H1 (cell line): ENCODE measurements at regions not wholly inside any gene's neighbourhood (a gene's known extent, or its start where the extent isn't known, plus 50 kb on each side); places are given as distances from the start of the nearest gene placed in this dataset.

Source experiments
- CTCF ChIA-PET: fragments of 300-600 bp; sonication (Branson Sonifier 250); formaldehyde crosslinking; loops from one replicate; lab custom pipeline; 2021; ENCODE audit not compliant: partially characterized antibody; lab: Charles Lee
- POLR2A ChIA-PET: fragments of 300-600 bp; sonication (Branson Sonifier 250); formaldehyde crosslinking; loops from one replicate; lab custom pipeline; 2021; ENCODE audit warnings: inconsistent platforms; ENCODE audit not compliant: partially characterized antibody; lab: Charles Lee
- DNase-seq, 2 experiments: peaks; one replicate each; pipeline versions ENCODE4 v3.0.0 to v3.0.0-alpha.2; 2010 to 2022; ENCODE audit warnings: low spot score in 2 of 2, low read depth in 1 of 2, mixed read lengths in 1 of 2
- FAIRE-seq: peaks from 2 replicates; lab custom pipeline; 2011; peaks lifted over from hg19 to GRCh38; lab: Jason Lieb, UNC
- H2AFZ ChIP-seq: 2 replicates; pipeline ENCODE4 v1.8.1; 2012; ENCODE audit warnings: low read length, inconsistent platforms
- H2AK5ac ChIP-seq: 2 replicates; pipeline ENCODE4 v1.6.1; 2013; ENCODE audit warnings: low read depth, low read length
- H2BK120ac ChIP-seq: replicated peaks from 2 replicates; pipeline ENCODE3; 2013; ENCODE audit warnings: low read depth, low read length, inconsistent platforms
- H2BK12ac ChIP-seq: 2 replicates; pipeline ENCODE4 v1.6.1; 2013; ENCODE audit warnings: low read depth, low read length
- H2BK15ac ChIP-seq: 2 replicates; pipeline ENCODE4 v1.6.1; 2013; ENCODE audit warnings: low read length
- H2BK20ac ChIP-seq: 2 replicates; pipeline ENCODE4 v1.6.1; 2013; ENCODE audit warnings: low read length
- H2BK5ac ChIP-seq: 2 replicates; pipeline ENCODE4 v1.6.1; 2013; ENCODE audit warnings: low read depth, low read length
- H3K14ac ChIP-seq: 2 replicates; pipeline ENCODE4 v1.6.1; 2013; ENCODE audit warnings: inconsistent platforms; ENCODE audit not compliant: insufficient read length
- H3K18ac ChIP-seq: 2 replicates; pipeline ENCODE4 v1.6.1; 2013; ENCODE audit warnings: low read length; ENCODE audit errors: extremely low read depth
- H3K23ac ChIP-seq: 2 replicates; pipeline ENCODE4 v1.6.1; 2013; ENCODE audit warnings: inconsistent platforms; ENCODE audit not compliant: insufficient read length
- H3K23me2 ChIP-seq: 2 replicates; pipeline ENCODE4 v1.6.1; 2013; ENCODE audit warnings: low read depth, low read length
- H3K27ac ChIP-seq: 2 replicates; pipeline ENCODE4 v1.6.1; 2011; ENCODE audit warnings: low read depth, low read length, inconsistent platforms
- H3K27me3 ChIP-seq, 4 experiments: replicated peaks in 1 of 4; 1 replicate in 1 of 4; 2 replicates in 3 of 4; pipeline versions ENCODE4 v1.6.1 to v1.8.1; 2011 to 2013; ENCODE audit warnings: low read length in 3 of 4, mild to moderate bottlenecking in 3 of 4, inconsistent platforms in 2 of 4, mixed read lengths in 2 of 4, moderate library complexity in 1 of 4; ENCODE audit not compliant: control insufficient read depth in 3 of 4, insufficient read depth in 3 of 4; ENCODE audit errors: extremely low read depth in 1 of 4
- H3K36me3 ChIP-seq, 4 experiments: 2 replicates each; pipeline versions ENCODE4 v1.6.1 to v1.8.1; 2011 to 2013; ENCODE audit warnings: mild to moderate bottlenecking in 4 of 4, low read length in 3 of 4, moderate library complexity in 2 of 4, control low read depth in 1 of 4, inconsistent platforms in 1 of 4; ENCODE audit not compliant: insufficient read depth in 4 of 4, control insufficient read depth in 2 of 4
- H3K4ac ChIP-seq: replicated peaks from 2 replicates; pipeline ENCODE3; 2013; ENCODE audit warnings: low read length, low read depth, mixed read lengths, inconsistent platforms; ENCODE audit not compliant: insufficient read length
- H3K4me1 ChIP-seq, 4 experiments: replicated peaks in 1 of 4; 1 replicate in 1 of 4; 2 replicates in 3 of 4; pipeline versions ENCODE4 v1.6.1 to v1.8.1; 2011 to 2013; ENCODE audit warnings: low read length in 3 of 4, inconsistent platforms in 2 of 4, mixed read lengths in 1 of 4; ENCODE audit not compliant: insufficient read depth in 4 of 4, control insufficient read depth in 3 of 4
- H3K4me2 ChIP-seq, 2 experiments: 2 replicates each; pipeline versions ENCODE4 v1.6.1 to v1.8.1; 2011 to 2013; ENCODE audit warnings: low read depth in 2 of 2, low read length in 2 of 2, control low read depth in 1 of 2, inconsistent platforms in 1 of 2, mild to moderate bottlenecking in 1 of 2; ENCODE audit not compliant: insufficient read depth in 1 of 2
- H3K4me3 ChIP-seq, 4 experiments: fragments of 200-600, 300-600 bp in 1 of 4; sonication (generic), shearing (Covaris generic), sonication (Bioruptor Twin) in 1 of 4; 2 replicates each; pipeline versions ENCODE4 v1.5.1 to v1.8.1; 2011 to 2016; ENCODE audit warnings: low read length in 4 of 4, low read depth in 3 of 4, control low read depth in 2 of 4, inconsistent platforms in 2 of 4, mild to moderate bottlenecking in 2 of 4, mixed read lengths in 1 of 4, moderate library complexity in 1 of 4; ENCODE audit not compliant: insufficient read depth in 2 of 4; ENCODE audit errors: extremely low read depth in 1 of 4
- H3K56ac ChIP-seq: replicated peaks from 2 replicates; pipeline ENCODE3; 2013; ENCODE audit warnings: low read depth, mild to moderate bottlenecking, mixed read lengths, low read length, inconsistent platforms; ENCODE audit not compliant: insufficient read length
- H3K79me1 ChIP-seq: 2 replicates; pipeline ENCODE4 v1.6.1; 2013; ENCODE audit warnings: low read depth, low read length, control low read depth
- H3K79me2 ChIP-seq, 2 experiments: 2 replicates each; pipeline versions ENCODE4 v1.6.1 to v1.8.1; 2012 to 2013; ENCODE audit warnings: low read length in 2 of 2, mild to moderate bottlenecking in 2 of 2, inconsistent platforms in 1 of 2; ENCODE audit not compliant: insufficient read depth in 2 of 2, control insufficient read depth in 1 of 2
- H3K9ac ChIP-seq, 4 experiments: replicated peaks in 1 of 4; 1 replicate in 1 of 4; 2 replicates in 3 of 4; pipeline versions ENCODE4 v1.6.1 to v1.8.1; 2011 to 2013; ENCODE audit warnings: low read depth in 3 of 4, low read length in 3 of 4, control low read depth in 2 of 4, mild to moderate bottlenecking in 2 of 4, moderate library complexity in 2 of 4, inconsistent platforms in 1 of 4; ENCODE audit errors: extremely low read depth in 1 of 4
- H3K9me3 ChIP-seq, 2 experiments: 2 replicates each; pipeline versions ENCODE4 v1.6.1 to v1.8.1; 2012 to 2013; ENCODE audit warnings: mild to moderate bottlenecking in 2 of 2, moderate library complexity in 2 of 2, control low read depth in 1 of 2, inconsistent platforms in 1 of 2, low read depth in 1 of 2, low read length in 1 of 2, mixed read lengths in 1 of 2; ENCODE audit not compliant: insufficient read depth in 2 of 2
- H4K20me1 ChIP-seq, 2 experiments: replicated peaks in 1 of 2; 2 replicates each; pipeline versions ENCODE3 to v1.8.1; 2011 to 2013; ENCODE audit warnings: inconsistent platforms in 2 of 2, low read length in 2 of 2, mild to moderate bottlenecking in 1 of 2; ENCODE audit not compliant: insufficient read depth in 2 of 2, control insufficient read depth in 1 of 2
- H4K5ac ChIP-seq: 2 replicates; pipeline ENCODE4 v1.6.1; 2013; ENCODE audit warnings: low read length, low read depth, mixed read lengths, inconsistent platforms; ENCODE audit not compliant: insufficient read length
- H4K8ac ChIP-seq: 2 replicates; pipeline ENCODE4 v1.8.0; 2013; ENCODE audit warnings: mild to moderate bottlenecking, moderate library complexity, low read length, inconsistent platforms; ENCODE audit not compliant: insufficient read depth; ENCODE audit errors: extremely low read depth
- H4K91ac ChIP-seq: replicated peaks from 2 replicates; pipeline ENCODE3; 2013; ENCODE audit warnings: low read length, mixed read lengths, inconsistent platforms; ENCODE audit not compliant: insufficient read length
- POLR2A ChIP-seq, 2 experiments: IDR thresholded peaks; 1 replicate in 1 of 2; 2 replicates in 1 of 2; pipeline ENCODE4 v1.6.1; 2011; ENCODE audit warnings: low read depth in 2 of 2, low read length in 2 of 2, mild to moderate bottlenecking in 2 of 2; ENCODE audit errors: control extremely low read depth in 1 of 2
- SIN3A ChIP-seq, 2 experiments: IDR thresholded peaks in 1 of 2; conservative IDR thresholded peaks in 1 of 2; 2 replicates each; pipeline ENCODE4 v1.6.1; 2011 to 2012; ENCODE audit warnings: low read length in 2 of 2, improper control_type of control experiment in 1 of 2, low read depth in 1 of 2, mild to moderate bottlenecking in 1 of 2
- WGBS, 2 experiments: shearing (Covaris generic) in 1 of 2; methylation state at CpG; one replicate each; pipeline versions ENCODE4 v1.1.6 to v1.1.7; 2013 to 2015; ENCODE audit warnings: low lambda C conversion rate in 2 of 2, mixed read lengths in 2 of 2, inconsistent platforms in 1 of 2, low coverage in 1 of 2, missing lambda C conversion rate in 1 of 2; ENCODE audit not compliant: insufficient replicate concordance in 2 of 2, insufficient coverage in 1 of 2, insufficient read length in 1 of 2; ENCODE audit errors: extremely low coverage in 1 of 2, missing lambda C conversion rate in 1 of 2; 5-methylcytosine and 5-hydroxymethylcytosine counted together

- Histone ChIP-seq H2AFZ (no peak overlapping the region), H2BK12ac (no peak overlapping the region), H3K27ac (no peak overlapping the region), H2BK20ac (no peak overlapping the region), H3K27me3 (no peaks in the 10 kb centered on the region), H4K91ac (no peak overlapping the region), H3K79me2 (no peaks in the 10 kb centered on the region), H3K23ac (no peak overlapping the region), H3K9me3 (peaks cover 0 to 8% of the 10 kb centered on the region in 2 experiments; a peak in 1 of 4 replicates), H4K5ac (no peak overlapping the region), H3K4me3 (no peak overlapping the region), H3K4me2 (no peak overlapping the region), H3K4ac (no peak overlapping the region), H3K14ac (no peak overlapping the region), H3K4me1 (peaks cover 0 to 5% (median 2%) of the 10 kb centered on the region in 4 experiments; a peak in 4 of 7 replicates), H2AK5ac (no peak overlapping the region), H3K23me2 (no peaks in the 10 kb centered on the region; the same call in 1 of the 2 replicates), H3K36me3 (peaks cover 0 to 3% (median 0%) of the 10 kb centered on the region in 4 experiments; a peak in 1 of 8 replicates), H3K56ac (no peak overlapping the region), H3K18ac (no peak overlapping the region), H2BK5ac (no peak overlapping the region), H2BK120ac (no peak overlapping the region), H4K20me1 (no peaks in the 10 kb centered on the region), H2BK15ac (no peak overlapping the region), H3K9ac (no peak overlapping the region), H3K79me1 (no peaks in the 10 kb centered on the region), H4K8ac (no peak overlapping the region)
- ChIA-PET CTCF (interaction anchor here (0.6 to 1.4 kb wide), 5 partner anchors 16 to 276 kb away, joined by 3 to 5 read pairs (median 4); no protein-coding TSS in a partner anchor), POLR2A (interaction anchor here (1.1 kb wide), 1 partner anchor 13 kb away, joined by 3 read pairs; no protein-coding TSS in a partner anchor)
- TF ChIP-seq POLR2A (IDR thresholded peaks at IDR 0.05; ENCODE audit: control extremely low read depth in 1 of 2, low read depth in 2 of 2, low read length in 2 of 2) (no peak), SIN3A (conservative IDR thresholded peaks at IDR 0.05 in 1 of 2, IDR thresholded peaks at IDR 0.05 in 1 of 2; ENCODE audit: low read depth in 1 of 2, low read length in 2 of 2) (no peak)
- FAIRE-seq = no peak
- DNase-seq = no peak
- WGBS, 2 experiments = 88% methylated on average over 10 of the region's 10 CpGs; no CpG with 5 or more reads in 1 of the 2 experiments
These were observed 80.6 kb upstream of the HIVEP1 start for GRCh38 chr6:11931296-11932035.
